Right lobe of liver (tissue), 6 donors: ENCODE measurements at regions not wholly inside any gene's neighbourhood (a gene's known extent, or its start where the extent isn't known, plus 50 kb on each side); places are given as distances from the start of the nearest gene placed in this dataset.

Experiments used
- ATAC-seq, 4 donors: fragments of 200-7000 bp; cut with Tn5 transposase; one replicate each; pipeline ENCODE4 v1.9.1; 2020; ENCODE audit warnings: mild to moderate bottlenecking in 4 of 4, moderate library complexity in 4 of 4
- DNase-seq, 3 donors: peaks; one replicate each; pipeline ENCODE4 v3.0.0-alpha.2; 2020
- H3K27ac ChIP-seq, 3 donors: fragments of 200-600 bp; one replicate each; pipeline ENCODE4 v1.8.0; 2022
- H3K27me3 ChIP-seq, 2 donors: fragments of 200-600 bp; one replicate each; pipeline ENCODE4 v1.8.0; 2022
- H3K36me3 ChIP-seq, 4 donors: fragments of 200-600 bp; sonication (generic) in 1 of 4; one replicate each; pipeline versions ENCODE4 v1.5.1 to v1.8.0; 2017 to 2022; ENCODE audit warnings: control low read depth in 1 of 4
- H3K4me1 ChIP-seq, 4 donors: fragments of 200-600 bp; sonication (generic) in 1 of 4; one replicate each; pipeline versions ENCODE4 v1.5.1 to v1.8.0; 2017 to 2022; ENCODE audit warnings: control low read depth in 1 of 4
- H3K4me3 ChIP-seq, 3 donors: fragments of 200-600 bp; one replicate each; pipeline ENCODE4 v1.8.0; 2022
- H3K9me3 ChIP-seq, 4 donors: fragments of 200-600 bp; sonication (generic) in 1 of 4; one replicate each; pipeline versions ENCODE4 v1.5.1 to v1.8.0; 2017 to 2022; ENCODE audit warnings: control low read depth in 1 of 4
- CTCF ChIP-seq, 4 donors: fragments of 200-600 bp in 3 of 4; fragments of 450-650 bp in 1 of 4; IDR thresholded peaks; one replicate each; pipeline versions ENCODE4 v1.5.1 to v1.8.0; 2016 to 2022; ENCODE audit warnings: antibody characterized with exemption in 4 of 4, mild to moderate bottlenecking in 2 of 4
- POLR2A ChIP-seq: fragments of 450-650 bp; IDR thresholded peaks from one replicate; pipeline ENCODE4 v1.6.1; 2017; ENCODE audit warnings: antibody characterized with exemption, mild to moderate bottlenecking
- WGBS: methylation state at CpG from one replicate; pipeline ENCODE4 v1.1.6; 2018; ENCODE audit warnings: low coverage, low lambda C conversion rate; ENCODE audit not compliant: insufficient coverage; ENCODE audit errors: missing lambda C conversion rate; 5-methylcytosine and 5-hydroxymethylcytosine counted together
- intact Hi-C, 2 donors: fragments of 100-400 bp; cut with DNase I; formaldehyde crosslinking; loops; one replicate each; pipeline versions ENCODE4 v1.11.2 to v1.14.1; 2022
- donor health status: DM: no; HTN: yes; CAD: no.
- donor health status: DM: no; HTN: no; CAD: no.
- donor health status: DM: no; HTN: no; CAD: no.
- donor health status: DM: no; HTN: yes; CAD: no.
- donor health status: DM: no; HTN: yes; CAD: no.

DNA sequence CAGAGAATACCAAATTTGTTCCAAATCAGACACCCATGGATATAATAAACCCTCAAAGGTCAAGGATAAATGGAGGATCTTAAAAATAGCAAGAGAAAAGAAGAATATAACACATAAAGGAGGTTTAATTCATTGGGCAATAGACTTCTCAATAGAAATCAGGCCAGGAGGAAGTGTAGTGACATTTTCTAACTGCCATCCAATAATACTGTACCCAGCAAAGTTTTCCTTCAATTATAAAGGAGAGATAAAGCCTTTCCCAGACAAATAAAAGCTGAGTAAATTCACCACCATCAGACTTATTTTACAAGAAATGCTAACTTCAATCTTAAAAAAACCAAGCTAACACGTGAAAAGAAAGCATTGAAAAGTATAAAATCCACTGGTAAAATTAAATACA lies 121.6 kb downstream of the MSTN start:
- DNase-seq (no peak), ATAC-seq (no peak)
- Histone ChIP-seq H3K36me3 (no peaks in the 10 kb centered on the region), H3K27ac (no peak overlapping the region), H3K9me3 (no peaks in the 10 kb centered on the region), H3K27me3 (no peaks in the 10 kb centered on the region), H3K4me1 (no peaks in the 10 kb centered on the region), H3K4me3 (no peak overlapping the region)
- no peak for TF ChIP-seq POLR2A
- TF ChIP-seq CTCF (IDR thresholded peaks at IDR 0.05): no peak
- WGBS: 50% methylated on average over 1 of the region's 1 CpG
- intact Hi-C loops: no loop called here

DNA sequence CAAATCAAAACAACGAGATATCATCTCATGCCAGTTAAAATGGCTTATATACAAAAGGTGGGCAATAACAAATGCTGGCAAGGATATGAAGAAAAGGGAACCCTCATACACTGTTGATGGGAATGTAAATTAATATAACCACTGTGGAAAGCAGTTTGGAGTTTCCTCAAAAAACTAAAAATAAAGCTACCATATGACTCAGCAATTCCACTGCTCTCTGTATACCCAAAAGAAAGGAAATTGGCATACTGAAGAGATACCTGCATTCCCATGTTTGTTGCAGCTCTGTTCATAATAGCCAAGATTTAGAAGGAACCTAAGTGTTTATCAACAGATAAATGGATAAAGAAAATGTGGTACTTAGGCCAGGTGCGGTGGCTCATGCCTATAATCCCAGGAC lies 124.8 kb downstream of the MSTN start:
- WGBS: 50% methylated on average over 2 of the region's 2 CpGs
- Histone ChIP-seq H3K27ac (no peak overlapping the region), H3K27me3 (no peaks in the 10 kb centered on the region), H3K4me3 (no peak overlapping the region), H3K4me1 (no peaks in the 10 kb centered on the region), H3K9me3 (no peaks in the 10 kb centered on the region), H3K36me3 (no peaks in the 10 kb centered on the region)
- ATAC-seq: no peak
- DNase-seq: no peak
- TF ChIP-seq CTCF (IDR thresholded peaks at IDR 0.05): no peak
- TF ChIP-seq POLR2A: no peak
- intact Hi-C loops: no loop called here

GRCh38 chr2:189933911-189934399 lies 128.6 kb downstream of the MSTN start:
- WGBS: 83% methylated on average over 1 of the region's 1 CpG
- intact Hi-C loops: no loop called here
- no peaks in the 10 kb centered on the region for H3K27me3 ChIP-seq
- H3K9me3 ChIP-seq: no peaks in the 10 kb centered on the region
- H3K36me3 ChIP-seq: no peaks in the 10 kb centered on the region
- H3K27ac ChIP-seq: no peak overlapping the region
- DNase-seq (no peak), ATAC-seq (no peak)
- H3K4me3 ChIP-seq: no peak overlapping the region
- TF ChIP-seq CTCF (IDR thresholded peaks at IDR 0.05) (no peak), POLR2A (no peak)
- H3K4me1 ChIP-seq: no peaks in the 10 kb centered on the region

DNA sequence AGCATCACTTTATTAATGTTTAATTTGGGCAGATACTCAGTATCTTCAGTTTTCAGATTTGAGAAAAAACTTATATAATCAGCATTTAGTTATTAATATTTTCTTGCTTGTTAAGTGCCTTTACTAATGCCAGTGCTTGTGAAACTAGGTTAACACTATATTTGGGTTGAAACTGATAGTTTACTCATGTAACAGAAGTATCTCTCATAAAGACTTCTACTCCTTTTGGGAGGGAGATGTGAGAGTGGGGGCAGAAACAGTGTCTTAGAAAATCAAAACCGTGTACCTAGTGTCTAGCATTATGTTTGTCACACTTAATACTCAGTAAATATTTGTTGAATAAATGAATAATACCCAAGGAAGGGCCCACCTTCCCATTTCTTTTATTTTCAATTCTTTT lies 129.5 kb downstream of the MSTN start:
- H3K4me1 ChIP-seq: no peaks in the 10 kb centered on the region
- intact Hi-C loops: no loop called here
- H3K27ac ChIP-seq: no peak overlapping the region
- no peak overlapping the region for H3K4me3 ChIP-seq
- no peaks in the 10 kb centered on the region for H3K27me3 ChIP-seq
- 50% methylated on average over 1 of the region's 1 CpG for WGBS
- H3K36me3 ChIP-seq: no peaks in the 10 kb centered on the region
- H3K9me3 ChIP-seq: no peaks in the 10 kb centered on the region
- DNase-seq (no peak), ATAC-seq (no peak)
- TF ChIP-seq CTCF (IDR thresholded peaks at IDR 0.05) (no peak), POLR2A (no peak)

DNA sequence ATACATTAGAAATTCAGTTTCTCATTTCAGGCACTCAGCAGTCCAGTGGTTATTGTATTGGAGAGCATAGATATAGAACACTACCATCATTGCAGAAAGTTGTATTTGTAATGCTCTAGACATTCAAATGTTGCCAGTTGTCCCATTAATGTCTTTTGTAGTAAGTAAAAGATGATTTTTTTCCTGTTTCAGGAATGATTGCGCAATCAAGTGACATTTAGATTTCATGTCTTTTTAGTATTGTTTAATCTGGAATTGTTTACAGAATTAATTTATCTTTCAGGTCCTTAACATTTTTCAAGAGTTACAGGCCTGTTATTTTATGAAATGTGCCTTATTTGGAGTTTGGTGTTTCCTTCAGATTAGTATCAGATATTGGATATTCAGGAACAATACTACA lies 134.7 kb downstream of the MSTN start:
- intact Hi-C loops: no loop called here
- WGBS: 82% methylated on average over 1 of the region's 1 CpG
- ATAC-seq (no peak), DNase-seq (no peak)
- TF ChIP-seq CTCF (IDR thresholded peaks at IDR 0.05): no peak
- no peak for TF ChIP-seq POLR2A
- Histone ChIP-seq H3K4me1 (no peaks in the 10 kb centered on the region), H3K27me3 (no peaks in the 10 kb centered on the region), H3K27ac (no peak overlapping the region), H3K9me3 (no peaks in the 10 kb centered on the region), H3K36me3 (no peaks in the 10 kb centered on the region), H3K4me3 (no peak overlapping the region)
